CD14-positive monocyte (primary cell): ENCODE measurements at regions not wholly inside any gene's neighbourhood (a gene's known extent, or its start where the extent isn't known, plus 50 kb on each side); places are given as distances from the start of the nearest gene placed in this dataset.

Experiments
- DNase-seq, 3 donors: peaks; one replicate each; pipeline ENCODE4 v3.0.0-alpha.2; 2011 to 2022
- H2AFZ ChIP-seq: 2 replicates; pipeline ENCODE4 v1.6.0; 2012; ENCODE audit warnings: mild to moderate bottlenecking, low read depth, low read length, inconsistent platforms; ENCODE audit not compliant: insufficient read depth, poor library complexity, severe bottlenecking
- H3K27ac ChIP-seq, 2 donors: 1 replicate in 1 of 2; 2 replicates in 1 of 2; pipeline ENCODE4 v1.5.1; 2012 to 2013; ENCODE audit warnings: low read length in 2 of 2, control low read depth in 1 of 2, inconsistent platforms in 1 of 2, low read depth in 1 of 2, mild to moderate bottlenecking in 1 of 2
- H3K27me3 ChIP-seq, 2 donors: one replicate each; pipeline versions ENCODE4 v1.6.0 to v1.6.1; 2011 to 2013; ENCODE audit warnings: low read length in 2 of 2; ENCODE audit not compliant: control insufficient read depth in 2 of 2, insufficient read depth in 2 of 2
- H3K36me3 ChIP-seq, 2 donors: replicated peaks in 1 of 2; 1 replicate in 1 of 2; 2 replicates in 1 of 2; pipeline versions ENCODE4 v1.5.1 to v1.6.1; 2012 to 2013; ENCODE audit warnings: low read length in 2 of 2, control low read depth in 1 of 2, inconsistent platforms in 1 of 2, mild to moderate bottlenecking in 1 of 2; ENCODE audit not compliant: insufficient read depth in 2 of 2, control insufficient read depth in 1 of 2
- H3K4me1 ChIP-seq, 2 donors: 1 replicate in 1 of 2; 2 replicates in 1 of 2; pipeline versions ENCODE4 v1.5.1 to v1.6.1; 2012 to 2013; ENCODE audit warnings: low read length in 2 of 2, control low read depth in 1 of 2, inconsistent platforms in 1 of 2, mild to moderate bottlenecking in 1 of 2, moderate library complexity in 1 of 2; ENCODE audit not compliant: insufficient read depth in 2 of 2, control insufficient read depth in 1 of 2
- H3K4me2 ChIP-seq: replicated peaks from 2 replicates; pipeline ENCODE3; 2012; ENCODE audit warnings: low read length, moderate library complexity, mild to moderate bottlenecking; ENCODE audit not compliant: poor library complexity, severe bottlenecking; ENCODE audit errors: extremely low read depth
- H3K4me3 ChIP-seq, 3 experiments: fragments of 200-600 bp in 1 of 3; sonication (generic) in 1 of 3; replicated peaks in 1 of 3; 1 replicate in 2 of 3; 2 replicates in 1 of 3; pipeline ENCODE4 v1.5.1; 2011 to 2013; ENCODE audit warnings: low read length in 3 of 3, mild to moderate bottlenecking in 3 of 3, control low read depth in 2 of 3, low read depth in 2 of 3, inconsistent platforms in 1 of 3, moderate library complexity in 1 of 3
- H3K79me2 ChIP-seq: 2 replicates; pipeline ENCODE4 v1.6.0; 2012; ENCODE audit warnings: mild to moderate bottlenecking, control low read depth, inconsistent platforms, low read length, moderate library complexity; ENCODE audit not compliant: insufficient read depth
- H3K9ac ChIP-seq: 2 replicates; pipeline ENCODE4 v1.6.0; 2017; ENCODE audit warnings: low read length, mild to moderate bottlenecking; ENCODE audit not compliant: insufficient read depth, poor library complexity, severe bottlenecking
- H3K9me3 ChIP-seq, 2 donors: replicated peaks in 1 of 2; 1 replicate in 1 of 2; 2 replicates in 1 of 2; pipeline versions ENCODE4 v1.5.1 to v1.6.1; 2012 to 2013; ENCODE audit warnings: low read length in 2 of 2, control low read depth in 1 of 2; ENCODE audit not compliant: control insufficient read depth in 1 of 2, insufficient read depth in 1 of 2
- H4K20me1 ChIP-seq: 2 replicates; pipeline ENCODE4 v1.6.0; 2012; ENCODE audit warnings: mild to moderate bottlenecking, low read length, control low read depth, moderate library complexity; ENCODE audit not compliant: insufficient read depth
- H3K27ac Mint-ChIP-seq, 7 donors: one replicate each; pipeline ENCODE4 v1.8.0; 2020; ENCODE audit warnings: mild to moderate bottlenecking in 7 of 7, mixed read lengths in 7 of 7, moderate library complexity in 6 of 7, inconsistent platforms in 2 of 7
- H3K27me3 Mint-ChIP-seq, 3 donors: one replicate each; pipeline ENCODE4 v1.8.0; 2021 to 2022; ENCODE audit warnings: low read depth in 3 of 3, mild to moderate bottlenecking in 3 of 3, mixed read lengths in 3 of 3, moderate library complexity in 3 of 3, inconsistent platforms in 1 of 3
- H3K36me3 Mint-ChIP-seq, 2 donors: one replicate each; pipeline ENCODE4 v1.8.0; 2020; ENCODE audit warnings: mixed read lengths in 2 of 2, inconsistent platforms in 1 of 2, mild to moderate bottlenecking in 1 of 2
- H3K4me1 Mint-ChIP-seq: one replicate; pipeline ENCODE4 v1.8.0; 2020; ENCODE audit warnings: mild to moderate bottlenecking, mixed read lengths
- H3K4me3 Mint-ChIP-seq, 2 donors: one replicate each; pipeline ENCODE4 v1.8.0; 2020; ENCODE audit warnings: mild to moderate bottlenecking in 2 of 2, mixed read lengths in 2 of 2, moderate library complexity in 1 of 2
- H3K9me3 Mint-ChIP-seq, 7 donors: one replicate each; pipeline ENCODE4 v1.8.0; 2020 to 2022; ENCODE audit warnings: mixed read lengths in 7 of 7, mild to moderate bottlenecking in 6 of 7, moderate library complexity in 6 of 7, inconsistent platforms in 2 of 7
- WGBS: methylation state at CpG from one replicate; pipeline ENCODE4 v1.1.5; 2013; ENCODE audit warnings: missing lambda C conversion rate; ENCODE audit not compliant: insufficient coverage; 5-methylcytosine and 5-hydroxymethylcytosine counted together
- intact Hi-C, 2 donors: fragments of 100-400 bp; cut with micrococcal nuclease; formaldehyde crosslinking; loops; one replicate each; pipeline versions ENCODE4 v1.15.0 to v1.15.1; 2023
- TF ChIP-seq, protein P1 (sequence below): fragments of 200-600 bp; IDR thresholded peaks from one replicate; pipeline ENCODE4 v1.8.0; 2022; ENCODE audit warnings: antibody characterized with exemption, mild to moderate bottlenecking

DNA sequence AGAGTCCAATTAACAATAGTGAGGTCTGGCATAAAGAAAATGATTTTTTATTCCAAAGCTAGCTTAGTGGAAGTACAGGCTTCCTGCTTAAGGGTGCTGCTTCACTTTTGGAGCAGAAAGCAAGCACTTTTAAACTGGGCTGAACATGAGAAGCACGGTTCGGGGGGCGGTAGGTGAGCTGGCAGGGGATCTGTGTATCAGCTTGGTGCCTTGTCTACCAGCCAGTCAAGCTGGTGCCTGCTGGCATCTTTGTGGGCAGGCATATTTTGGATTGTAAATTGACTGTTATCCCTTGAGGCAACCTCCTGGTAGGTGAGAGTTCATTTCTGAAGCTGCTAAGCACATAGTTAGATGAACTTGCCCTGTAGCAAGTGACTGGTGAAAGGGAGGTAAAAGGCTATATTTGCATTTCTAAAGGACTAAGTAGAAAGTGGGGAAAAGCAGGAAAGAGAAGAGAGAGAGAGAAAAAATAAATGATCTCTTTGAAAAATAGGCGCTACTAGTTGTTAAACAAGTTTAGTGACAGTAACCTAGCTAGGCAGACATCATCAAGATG, 121.1 kb upstream of the SYT10 start:
- no peaks in the 10 kb centered on the region for H4K20me1 ChIP-seq
- no peak overlapping the region for H3K4me2 ChIP-seq
- Mint-ChIP-seq H3K4me3 (no peak overlapping the region), H3K27me3 (peaks cover 0 to 6% (median 0%) of the 10 kb centered on the region in 3 donors), H3K27ac (peak overlapping the region in 1 of 7 donors; percentile 25), H3K36me3 (no peaks in the 10 kb centered on the region), H3K9me3 (peaks cover 0 to 21% (median 4%) of the 10 kb centered on the region in 7 donors), H3K4me1 (no peaks in the 10 kb centered on the region)
- intact Hi-C loops = no loop called here
- H2AFZ ChIP-seq = no peak overlapping the region
- TF ChIP-seq, protein P1, sequence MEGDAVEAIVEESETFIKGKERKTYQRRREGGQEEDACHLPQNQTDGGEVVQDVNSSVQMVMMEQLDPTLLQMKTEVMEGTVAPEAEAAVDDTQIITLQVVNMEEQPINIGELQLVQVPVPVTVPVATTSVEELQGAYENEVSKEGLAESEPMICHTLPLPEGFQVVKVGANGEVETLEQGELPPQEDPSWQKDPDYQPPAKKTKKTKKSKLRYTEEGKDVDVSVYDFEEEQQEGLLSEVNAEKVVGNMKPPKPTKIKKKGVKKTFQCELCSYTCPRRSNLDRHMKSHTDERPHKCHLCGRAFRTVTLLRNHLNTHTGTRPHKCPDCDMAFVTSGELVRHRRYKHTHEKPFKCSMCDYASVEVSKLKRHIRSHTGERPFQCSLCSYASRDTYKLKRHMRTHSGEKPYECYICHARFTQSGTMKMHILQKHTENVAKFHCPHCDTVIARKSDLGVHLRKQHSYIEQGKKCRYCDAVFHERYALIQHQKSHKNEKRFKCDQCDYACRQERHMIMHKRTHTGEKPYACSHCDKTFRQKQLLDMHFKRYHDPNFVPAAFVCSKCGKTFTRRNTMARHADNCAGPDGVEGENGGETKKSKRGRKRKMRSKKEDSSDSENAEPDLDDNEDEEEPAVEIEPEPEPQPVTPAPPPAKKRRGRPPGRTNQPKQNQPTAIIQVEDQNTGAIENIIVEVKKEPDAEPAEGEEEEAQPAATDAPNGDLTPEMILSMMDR = no peak
- DNase-seq = no peak
- 76% methylated on average over 4 of the region's 4 CpGs for WGBS
- H3K9ac ChIP-seq = no peak overlapping the region
- no peak overlapping the region for H3K27ac ChIP-seq
- no peaks in the 10 kb centered on the region for H3K79me2 ChIP-seq
- no peaks in the 10 kb centered on the region for H3K27me3 ChIP-seq
- peaks cover 4% of the 10 kb centered on the region in 2 donors for H3K9me3 ChIP-seq
- H3K4me3 ChIP-seq = no peak overlapping the region
- H3K36me3 ChIP-seq = no peaks in the 10 kb centered on the region
- H3K4me1 ChIP-seq = no peaks in the 10 kb centered on the region

DNA sequence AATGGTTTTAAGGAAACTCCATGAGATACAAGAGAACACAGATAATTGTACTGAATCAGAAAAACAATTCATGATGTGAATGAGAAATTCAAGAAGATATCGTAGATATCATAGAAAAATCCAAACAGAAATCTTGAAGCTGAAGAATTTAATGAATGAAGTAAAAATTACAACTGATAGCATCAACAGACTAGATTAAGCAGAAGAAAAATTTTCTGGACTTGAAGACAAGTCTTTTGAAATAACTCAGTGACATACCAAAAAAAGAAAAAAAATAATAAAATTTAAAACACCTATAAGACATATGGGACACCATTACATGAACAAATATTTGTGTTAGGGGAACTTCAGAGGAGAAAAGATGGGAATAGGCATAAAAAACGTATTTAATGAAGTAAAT, 122.8 kb upstream of the SYT10 start:
- H3K36me3 ChIP-seq = no peaks in the 10 kb centered on the region
- H3K27ac ChIP-seq = no peak overlapping the region
- no peaks in the 10 kb centered on the region for H3K36me3 Mint-ChIP-seq
- H3K27ac Mint-ChIP-seq = no peak overlapping the region
- H3K4me2 ChIP-seq = no peak overlapping the region
- no peak overlapping the region for H3K9ac ChIP-seq
- no CpG with 5 or more reads among the region's 2 CpGs for WGBS
- no peaks in the 10 kb centered on the region for H3K27me3 ChIP-seq
- no peak for DNase-seq
- peaks cover 4% of the 10 kb centered on the region in 2 donors for H3K9me3 ChIP-seq
- TF ChIP-seq, protein P1 = no peak
- H3K4me3 Mint-ChIP-seq = no peak overlapping the region
- H3K4me1 Mint-ChIP-seq = no peaks in the 10 kb centered on the region
- H4K20me1 ChIP-seq = no peaks in the 10 kb centered on the region
- H3K4me1 ChIP-seq = no peaks in the 10 kb centered on the region
- H3K27me3 Mint-ChIP-seq = peaks cover 0 to 6% (median 0%) of the 10 kb centered on the region in 3 donors
- H3K4me3 ChIP-seq = no peak overlapping the region
- intact Hi-C loops = no loop called here
- peaks cover 0 to 17% (median 4%) of the 10 kb centered on the region in 7 donors for H3K9me3 Mint-ChIP-seq
- H2AFZ ChIP-seq = no peak overlapping the region
- H3K79me2 ChIP-seq = no peaks in the 10 kb centered on the region
